SK-N-SH treated with all-trans-retinoic acid at 6 μM for 48 hours (cell line): ENCODE measurements at regions not wholly inside any gene's neighbourhood (a gene's known extent, or its start where the extent isn't known, plus 50 kb on each side); places are given as distances from the start of the nearest gene placed in this dataset.

Experiments
- ATAC-seq: fragments of 200-7000 bp; cut with Tn5 transposase; 3 replicates; pipeline ENCODE4 v1.9.1; 2020; ENCODE audit warnings: mild to moderate bottlenecking, moderate library complexity
- ARNTL ChIP-seq: fragments of 450-650 bp; formaldehyde crosslinking; IDR thresholded peaks from 2 replicates; pipeline ENCODE4 v1.5.0; 2020; ENCODE audit warnings: low read depth, mild to moderate bottlenecking, moderate library complexity, borderline replicate concordance
- BACH2 ChIP-seq: fragments of 250-450 bp; sonication (Bioruptor Pico); IDR thresholded peaks from 2 replicates; pipeline ENCODE4 v1.9.0; 2021; ENCODE audit warnings: mild to moderate bottlenecking, borderline replicate concordance
- CREB5 ChIP-seq: fragments of 250-450 bp; sonication (Bioruptor Pico); IDR thresholded peaks from 2 replicates; pipeline ENCODE4 v1.5.1; 2020; ENCODE audit warnings: low read depth, mild to moderate bottlenecking, moderate library complexity
- CSDC2 ChIP-seq: fragments of 250-450 bp; sonication (Bioruptor Pico); IDR thresholded peaks from 2 replicates; pipeline ENCODE4 v1.5.0; 2020; ENCODE audit warnings: mild to moderate bottlenecking, moderate library complexity
- CSRNP3 ChIP-seq: fragments of 250-450 bp; sonication (Bioruptor Pico); IDR thresholded peaks from 2 replicates; pipeline ENCODE4 v1.5.1; 2021; ENCODE audit warnings: mild to moderate bottlenecking, moderate library complexity
- ESRRG ChIP-seq: fragments of 250-450 bp; sonication (Bioruptor Pico); IDR thresholded peaks from 2 replicates; pipeline ENCODE4 v1.6.1; 2021; ENCODE audit warnings: mild to moderate bottlenecking
- GLIS3 ChIP-seq: fragments of 250-450 bp; sonication (Bioruptor Pico); IDR thresholded peaks from 2 replicates; pipeline ENCODE4 v1.5.0; 2020; ENCODE audit warnings: mild to moderate bottlenecking, moderate library complexity
- ISL1 ChIP-seq: fragments of 250-450 bp; sonication (Bioruptor Pico); IDR thresholded peaks from 2 replicates; pipeline ENCODE4 v2.1.2; 2022; ENCODE audit warnings: mild to moderate bottlenecking, moderate library complexity
- OSR1 ChIP-seq: fragments of 250-450 bp; sonication (Bioruptor Pico); IDR thresholded peaks from 2 replicates; pipeline ENCODE4 v1.8.0; 2022; ENCODE audit warnings: moderate library complexity, mild to moderate bottlenecking, inconsistent platforms
- PATZ1 ChIP-seq: fragments of 250-450 bp; sonication (Bioruptor Pico); IDR thresholded peaks from 2 replicates; pipeline ENCODE4 v1.8.0; 2020; ENCODE audit warnings: mild to moderate bottlenecking, moderate library complexity, borderline replicate concordance
- POU6F1 ChIP-seq: fragments of 250-450 bp; sonication (Bioruptor Pico); IDR thresholded peaks from 2 replicates; pipeline ENCODE4 v1.8.0; 2021; ENCODE audit warnings: low read depth, mild to moderate bottlenecking, moderate library complexity, borderline replicate concordance
- PPARA ChIP-seq: fragments of 250-450 bp; sonication (Bioruptor Pico); IDR thresholded peaks from 2 replicates; pipeline ENCODE4 v1.5.0; 2020; ENCODE audit warnings: mild to moderate bottlenecking, borderline replicate concordance
- RARB ChIP-seq: fragments of 250-450 bp; sonication (Bioruptor Pico); IDR thresholded peaks from 2 replicates; pipeline ENCODE4 v1.8.0; 2021; ENCODE audit warnings: mild to moderate bottlenecking, moderate library complexity
- SNAI2 ChIP-seq: fragments of 250-450 bp; sonication (Bioruptor Pico); IDR thresholded peaks from 2 replicates; pipeline ENCODE4 v1.5.0; 2020; ENCODE audit warnings: mild to moderate bottlenecking, moderate library complexity
- TOX ChIP-seq: fragments of 250-450 bp; sonication (Bioruptor Pico); IDR thresholded peaks from 2 replicates; pipeline ENCODE4 v1.8.0; 2021; ENCODE audit warnings: mild to moderate bottlenecking, moderate library complexity, borderline replicate concordance
- TSHZ2 ChIP-seq: fragments of 250-450 bp; sonication (Bioruptor Pico); IDR thresholded peaks from 2 replicates; pipeline ENCODE4 v1.5.0; 2020; ENCODE audit warnings: mild to moderate bottlenecking, moderate library complexity
- ZC3H10 ChIP-seq: fragments of 250-450 bp; sonication (Bioruptor Pico); IDR thresholded peaks from 2 replicates; pipeline ENCODE4 v1.5.1; 2021; ENCODE audit warnings: mild to moderate bottlenecking, moderate library complexity
- ZFP3 ChIP-seq: fragments of 250-450 bp; sonication (Bioruptor Pico); IDR thresholded peaks from 2 replicates; pipeline ENCODE4 v1.5.0; 2020; ENCODE audit warnings: mild to moderate bottlenecking, moderate library complexity
- ZFP30 ChIP-seq: fragments of 450-650 bp; formaldehyde crosslinking; IDR thresholded peaks from 2 replicates; pipeline ENCODE4 v1.5.0; 2022; ENCODE audit warnings: mild to moderate bottlenecking, moderate library complexity
- ZNF565 ChIP-seq: fragments of 450-650 bp; formaldehyde crosslinking; conservative IDR thresholded peaks from 2 replicates; pipeline ENCODE4 v1.5.0; 2020; ENCODE audit warnings: low read depth, mild to moderate bottlenecking, moderate library complexity
- ZNF8 ChIP-seq: fragments of 450-650 bp; formaldehyde crosslinking; IDR thresholded peaks from 2 replicates; pipeline ENCODE4 v1.5.0; 2020; ENCODE audit warnings: mild to moderate bottlenecking, moderate library complexity

GRCh38 chr16:49932434-49932833 is 76.5 kb upstream of the ZNF423 start:
- ATAC-seq, result no peak
- TF ChIP-seq ARNTL (CRISPR knock-in tag), result no peak

- peak; percentile 51; the same call in 2 of the 3 replicates for ATAC-seq
- no peak for TF ChIP-seq TOX (CRISPR knock-in tag)
- TF ChIP-seq OSR1 (CRISPR knock-in tag), result no peak
- no peak for TF ChIP-seq ESRRG (CRISPR knock-in tag)
- TF ChIP-seq TSHZ2 (CRISPR knock-in tag), result no peak
- TF ChIP-seq SNAI2 (CRISPR knock-in tag), result no peak
- no peak for TF ChIP-seq PATZ1 (CRISPR knock-in tag)
- no peak for TF ChIP-seq CSDC2 (CRISPR knock-in tag)
- TF ChIP-seq ZFP30 (CRISPR knock-in tag), result no peak
- no peak for TF ChIP-seq PPARA
- no peak for TF ChIP-seq ISL1 (CRISPR knock-in tag)
- no peak for TF ChIP-seq ZC3H10 (CRISPR knock-in tag)
- TF ChIP-seq ZNF565, result no peak
- no peak for TF ChIP-seq ARNTL (CRISPR knock-in tag)
Observed at GRCh38 chr16:49932946-49933345, 77.0 kb upstream of the ZNF423 start.

- no peak for TF ChIP-seq OSR1 (CRISPR knock-in tag)
- TF ChIP-seq BACH2 (CRISPR knock-in tag), result no peak
- no peak for TF ChIP-seq CSRNP3 (CRISPR knock-in tag)
- no peak for TF ChIP-seq ARNTL (CRISPR knock-in tag)
- TF ChIP-seq TOX (CRISPR knock-in tag), result no peak
- TF ChIP-seq ISL1 (CRISPR knock-in tag), result no peak
- TF ChIP-seq ZC3H10 (CRISPR knock-in tag), result no peak
- TF ChIP-seq RARB, result no peak
- no peak for TF ChIP-seq ZNF8 (CRISPR knock-in tag)
- TF ChIP-seq ESRRG (CRISPR knock-in tag), result no peak
- no peak for TF ChIP-seq GLIS3 (CRISPR knock-in tag)
- TF ChIP-seq CREB5 (CRISPR knock-in tag), result no peak
- no peak for TF ChIP-seq ZFP30 (CRISPR knock-in tag)
- TF ChIP-seq SNAI2 (CRISPR knock-in tag), result no peak
- no peak for TF ChIP-seq POU6F1 (CRISPR knock-in tag)
- no peak for TF ChIP-seq ZNF565
- ATAC-seq, result no peak
Observed at GRCh38 chr16:49936791-49937190, 80.9 kb upstream of the ZNF423 start.

GRCh38 chr16:49937886-49938285 is 82.0 kb upstream of the ZNF423 start:
- no peak for ATAC-seq
- TF ChIP-seq GLIS3 (CRISPR knock-in tag), result no peak
- TF ChIP-seq RARB, result no peak
- no peak for TF ChIP-seq CSDC2 (CRISPR knock-in tag)
- no peak for TF ChIP-seq ZFP3 (CRISPR knock-in tag)
